Ishikawa (cell line): ENCODE measurements at regions not wholly inside any gene's neighbourhood (a gene's known extent, or its start where the extent isn't known, plus 50 kb on each side); places are given as distances from the start of the nearest gene placed in this dataset.

Source experiments
- CEBPB ChIP-seq: IDR thresholded peaks from 2 replicates; pipeline ENCODE4 v1.6.1; 2012
- CREB1 ChIP-seq: IDR thresholded peaks from 2 replicates; pipeline ENCODE4 v1.6.1; 2012; ENCODE audit warnings: low read depth
- EGR1 ChIP-seq: IDR thresholded peaks from 2 replicates; pipeline ENCODE4 v1.6.1; 2012
- EP300 ChIP-seq: IDR thresholded peaks from 2 replicates; pipeline ENCODE4 v1.6.1; 2012; ENCODE audit warnings: borderline replicate concordance
- FOXM1 ChIP-seq: IDR thresholded peaks from 2 replicates; pipeline ENCODE4 v1.6.1; 2012; ENCODE audit warnings: low read depth, borderline replicate concordance
- NFIC ChIP-seq: IDR thresholded peaks from 2 replicates; pipeline ENCODE4 v1.6.1; 2012
- RAD21 ChIP-seq: IDR thresholded peaks from 2 replicates; pipeline ENCODE4 v1.6.1; 2012; ENCODE audit warnings: low read depth
- TAF1 ChIP-seq: IDR thresholded peaks from 2 replicates; pipeline ENCODE4 v1.6.1; 2012; ENCODE audit warnings: low read depth, mild to moderate bottlenecking
- TCF12 ChIP-seq: IDR thresholded peaks from 2 replicates; pipeline ENCODE4 v1.6.1; 2012; ENCODE audit warnings: low read depth
- TEAD4 ChIP-seq: IDR thresholded peaks from 2 replicates; pipeline ENCODE4 v1.6.1; 2012
- YY1 ChIP-seq: IDR thresholded peaks from 2 replicates; pipeline ENCODE4 v1.6.1; 2012; ENCODE audit warnings: low read depth
- ZBTB7A ChIP-seq: IDR thresholded peaks from 2 replicates; pipeline ENCODE4 v1.6.1; 2012; ENCODE audit warnings: low read depth
- TF ChIP-seq, protein P1 (sequence below): IDR thresholded peaks from 2 replicates; pipeline ENCODE4 v1.6.1; 2012; ENCODE audit warnings: low read depth, mild to moderate bottlenecking
- TF ChIP-seq, protein P2 (sequence below): IDR thresholded peaks from 2 replicates; pipeline ENCODE4 v1.6.1; 2012
- TF ChIP-seq, protein P3 (sequence below): IDR thresholded peaks from 2 replicates; pipeline ENCODE4 v1.6.1; 2012

DNA sequence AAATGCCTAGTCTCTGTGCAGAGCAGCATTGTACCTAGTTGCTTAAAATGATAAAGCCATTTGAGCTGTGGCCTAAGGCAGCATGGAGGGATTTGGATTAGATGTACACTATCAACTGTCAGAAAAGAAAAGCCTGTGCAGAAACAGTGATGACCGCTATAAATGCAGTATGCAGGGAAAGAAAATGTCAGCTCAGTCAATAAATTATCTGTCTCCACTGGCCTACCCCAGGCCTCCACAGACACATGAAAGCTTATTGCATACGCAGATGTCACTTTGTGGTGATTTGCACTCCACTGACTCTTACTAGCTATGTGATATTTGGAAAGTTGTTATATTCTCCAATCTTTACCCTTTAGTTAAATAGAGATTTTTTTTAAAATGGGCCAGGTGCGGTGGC is 221.9 kb upstream of the OPRM1 start:
- no peak for TF ChIP-seq ZBTB7A

DNA sequence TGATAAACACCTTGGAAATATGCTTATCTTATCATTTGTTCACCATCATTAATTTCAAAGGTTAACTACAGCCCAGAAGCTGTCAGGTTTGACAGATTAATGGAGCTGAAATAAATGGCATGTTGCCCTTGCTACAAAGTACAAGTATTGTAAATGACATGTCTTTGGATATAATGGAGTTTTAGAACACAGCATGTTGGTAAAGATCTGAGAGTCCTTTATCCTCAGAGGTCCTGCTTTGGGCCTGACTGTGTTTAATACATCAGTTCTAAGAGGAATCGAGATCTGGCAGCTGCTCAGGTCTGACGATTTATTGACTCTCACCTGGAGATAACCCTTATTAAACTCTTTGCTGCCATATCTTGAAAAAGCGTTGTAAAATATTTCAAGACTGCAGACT is 222.7 kb upstream of the OPRM1 start:
- TF ChIP-seq RAD21 (no peak), YY1 (no peak), CEBPB (no peak), ZBTB7A (no peak), EGR1 (no peak), NFIC (no peak), TEAD4 (no peak), FOXM1 (no peak), CREB1 (no peak), TAF1 (no peak), TCF12 (no peak)
- TF ChIP-seq, protein P1, sequence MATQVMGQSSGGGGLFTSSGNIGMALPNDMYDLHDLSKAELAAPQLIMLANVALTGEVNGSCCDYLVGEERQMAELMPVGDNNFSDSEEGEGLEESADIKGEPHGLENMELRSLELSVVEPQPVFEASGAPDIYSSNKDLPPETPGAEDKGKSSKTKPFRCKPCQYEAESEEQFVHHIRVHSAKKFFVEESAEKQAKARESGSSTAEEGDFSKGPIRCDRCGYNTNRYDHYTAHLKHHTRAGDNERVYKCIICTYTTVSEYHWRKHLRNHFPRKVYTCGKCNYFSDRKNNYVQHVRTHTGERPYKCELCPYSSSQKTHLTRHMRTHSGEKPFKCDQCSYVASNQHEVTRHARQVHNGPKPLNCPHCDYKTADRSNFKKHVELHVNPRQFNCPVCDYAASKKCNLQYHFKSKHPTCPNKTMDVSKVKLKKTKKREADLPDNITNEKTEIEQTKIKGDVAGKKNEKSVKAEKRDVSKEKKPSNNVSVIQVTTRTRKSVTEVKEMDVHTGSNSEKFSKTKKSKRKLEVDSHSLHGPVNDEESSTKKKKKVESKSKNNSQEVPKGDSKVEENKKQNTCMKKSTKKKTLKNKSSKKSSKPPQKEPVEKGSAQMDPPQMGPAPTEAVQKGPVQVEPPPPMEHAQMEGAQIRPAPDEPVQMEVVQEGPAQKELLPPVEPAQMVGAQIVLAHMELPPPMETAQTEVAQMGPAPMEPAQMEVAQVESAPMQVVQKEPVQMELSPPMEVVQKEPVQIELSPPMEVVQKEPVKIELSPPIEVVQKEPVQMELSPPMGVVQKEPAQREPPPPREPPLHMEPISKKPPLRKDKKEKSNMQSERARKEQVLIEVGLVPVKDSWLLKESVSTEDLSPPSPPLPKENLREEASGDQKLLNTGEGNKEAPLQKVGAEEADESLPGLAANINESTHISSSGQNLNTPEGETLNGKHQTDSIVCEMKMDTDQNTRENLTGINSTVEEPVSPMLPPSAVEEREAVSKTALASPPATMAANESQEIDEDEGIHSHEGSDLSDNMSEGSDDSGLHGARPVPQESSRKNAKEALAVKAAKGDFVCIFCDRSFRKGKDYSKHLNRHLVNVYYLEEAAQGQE, result no peak
- TF ChIP-seq, protein P2, sequence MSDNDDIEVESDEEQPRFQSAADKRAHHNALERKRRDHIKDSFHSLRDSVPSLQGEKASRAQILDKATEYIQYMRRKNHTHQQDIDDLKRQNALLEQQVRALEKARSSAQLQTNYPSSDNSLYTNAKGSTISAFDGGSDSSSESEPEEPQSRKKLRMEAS, result no peak
- TF ChIP-seq, protein P3, sequence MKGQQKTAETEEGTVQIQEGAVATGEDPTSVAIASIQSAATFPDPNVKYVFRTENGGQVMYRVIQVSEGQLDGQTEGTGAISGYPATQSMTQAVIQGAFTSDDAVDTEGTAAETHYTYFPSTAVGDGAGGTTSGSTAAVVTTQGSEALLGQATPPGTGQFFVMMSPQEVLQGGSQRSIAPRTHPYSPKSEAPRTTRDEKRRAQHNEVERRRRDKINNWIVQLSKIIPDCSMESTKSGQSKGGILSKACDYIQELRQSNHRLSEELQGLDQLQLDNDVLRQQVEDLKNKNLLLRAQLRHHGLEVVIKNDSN, result no peak

DNA sequence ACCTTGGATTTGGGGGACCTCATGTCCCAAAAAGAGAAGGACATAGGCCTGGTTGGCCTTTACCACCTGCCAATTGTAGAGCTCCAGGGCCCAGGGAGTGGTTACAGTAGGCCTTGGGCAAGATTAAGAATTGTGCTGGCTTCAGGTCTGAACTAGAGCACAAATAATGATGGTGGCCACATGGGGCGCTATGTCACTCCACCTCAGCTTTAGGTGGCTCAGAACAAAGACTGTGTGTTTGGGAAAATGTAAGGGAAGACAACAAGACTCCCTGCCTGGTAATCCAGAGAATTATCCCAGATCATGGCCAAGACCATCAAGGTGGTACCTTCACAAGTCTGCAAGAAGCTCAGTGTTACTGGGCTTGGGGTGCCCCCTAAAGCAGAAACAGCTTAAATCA is 224.9 kb upstream of the OPRM1 start:
- TF ChIP-seq RAD21 (0 out of 2 replicates have a peak, but pooled peaks have one; percentile 20), YY1 (no peak), EGR1 (no peak), NFIC (no peak), CREB1 (no peak), CEBPB (no peak)
- TF ChIP-seq, protein P1, result no peak

DNA sequence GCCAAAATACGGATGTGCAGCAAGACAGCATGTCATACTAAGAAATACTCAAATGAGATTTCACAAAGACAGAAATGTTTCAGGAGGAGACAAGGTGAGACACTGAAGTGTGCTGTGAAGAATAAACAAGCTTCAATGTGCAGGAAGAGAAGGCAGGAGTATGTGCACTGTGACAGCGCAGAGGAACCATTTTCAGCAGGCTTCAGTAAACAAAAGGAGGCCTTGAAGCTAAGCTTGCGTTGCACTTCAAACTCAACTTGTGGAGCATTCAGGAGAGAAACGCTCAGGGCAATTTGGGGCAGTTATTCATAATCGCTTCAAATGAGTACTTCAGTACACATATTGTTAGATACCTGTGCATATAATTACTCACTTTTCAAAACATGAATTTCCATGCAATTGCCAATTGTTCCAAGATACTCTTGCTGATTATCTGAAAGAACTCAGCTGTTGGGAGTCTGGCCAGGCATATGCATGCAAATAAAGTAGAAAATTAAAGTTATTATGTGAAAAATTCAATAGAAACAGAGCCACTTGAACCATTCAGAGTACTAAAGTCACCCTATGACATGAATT is 234.2 kb upstream of the OPRM1 start:
- no peak for TF ChIP-seq TEAD4
- no peak for TF ChIP-seq NFIC
- TF ChIP-seq RAD21, result no peak
- no peak for TF ChIP-seq ZBTB7A
- TF ChIP-seq, protein P2, result no peak
- TF ChIP-seq, protein P1, result no peak
- no peak for TF ChIP-seq EP300
- no peak for TF ChIP-seq FOXM1
- TF ChIP-seq EGR1, result no peak
- TF ChIP-seq CREB1, result no peak
- TF ChIP-seq, protein P3, result no peak
- TF ChIP-seq TAF1, result no peak
- TF ChIP-seq TCF12, result no peak
- no peak for TF ChIP-seq CEBPB
- TF ChIP-seq YY1, result no peak

DNA sequence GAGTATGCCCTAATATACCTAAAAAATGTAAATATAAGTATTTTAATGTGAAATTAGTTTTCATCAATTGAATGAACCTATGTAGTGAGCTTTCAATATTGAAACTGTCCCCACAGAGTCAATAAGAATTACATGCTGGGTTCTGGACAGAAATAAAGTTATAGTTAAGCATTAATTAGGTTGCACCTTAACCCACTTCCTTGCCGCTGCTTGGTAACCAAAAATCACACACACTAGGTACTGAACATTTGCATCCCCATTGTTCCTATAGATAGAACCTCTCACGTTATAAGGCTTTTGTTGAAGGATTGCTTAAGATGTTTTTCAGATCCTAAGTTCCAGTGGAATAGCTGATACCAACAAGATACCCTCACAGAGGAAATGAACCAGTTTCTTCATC is 237.1 kb upstream of the OPRM1 start:
- TF ChIP-seq, protein P2, result no peak
- TF ChIP-seq, protein P1, result no peak
- TF ChIP-seq ZBTB7A (no peak), EP300 (no peak), RAD21 (no peak), CEBPB (no peak), FOXM1 (no peak), EGR1 (no peak), NFIC (no peak), CREB1 (no peak), YY1 (no peak), TCF12 (no peak), TEAD4 (no peak), TAF1 (no peak)
- TF ChIP-seq, protein P3, result no peak
